ENCODE measurements at regions not wholly inside any gene's neighbourhood (a gene's known extent, or its start where the extent isn't known, plus 50 kb on each side); places are given as distances from the start of the nearest gene placed in this dataset.

- H3K4me1 Mint-ChIP-seq, result no peaks in the 10 kb centered on the region
- H3K27me3 Mint-ChIP-seq, result peaks cover 9% of the 10 kb centered on the region
- no peak overlapping the region for H3K4me3 Mint-ChIP-seq
- no peaks in the 10 kb centered on the region for H3K36me3 Mint-ChIP-seq (ENCODE audit: low read depth)
- no peak for ATAC-seq (replicated peaks)
- no peaks in the 10 kb centered on the region for H3K9me3 Mint-ChIP-seq
- no peak overlapping the region for H3K27ac Mint-ChIP-seq
Measured at GRCh38 chr1:217921126-217921904, 290.2 kb downstream of the SPATA17 start.

- Mint-ChIP-seq H3K36me3 (ENCODE audit: low read depth) (no peaks in the 10 kb centered on the region), H3K27ac (no peak overlapping the region), H3K9me3 (no peaks in the 10 kb centered on the region), H3K27me3 (peaks cover 9% of the 10 kb centered on the region), H3K4me3 (no peak overlapping the region), H3K4me1 (no peaks in the 10 kb centered on the region)
- no peak for ATAC-seq (replicated peaks)
Measured at GRCh38 chr1:217924924-217925323, 293.8 kb downstream of the SPATA17 start.

- peaks cover 3% of the 10 kb centered on the region for H3K27me3 Mint-ChIP-seq
Measured at GRCh38 chr1:217929213-217929885, 298.2 kb downstream of the SPATA17 start.

GRCh38 chr1:217943361-217943760 lies 312.2 kb downstream of the SPATA17 start:
- H3K4me1 Mint-ChIP-seq, result no peaks in the 10 kb centered on the region
- no peaks in the 10 kb centered on the region for H3K36me3 Mint-ChIP-seq (ENCODE audit: low read depth)
- ATAC-seq (replicated peaks), result no peak
- no peaks in the 10 kb centered on the region for H3K27me3 Mint-ChIP-seq
- no peak overlapping the region for H3K4me3 Mint-ChIP-seq
- no peak overlapping the region for H3K27ac Mint-ChIP-seq
- peaks cover 8% of the 10 kb centered on the region for H3K9me3 Mint-ChIP-seq

More at GRCh38 chr1:217929213-217929885, 298.2 kb downstream of the SPATA17 start:
- H3K36me3 Mint-ChIP-seq (ENCODE audit: low read depth), result no peaks in the 10 kb centered on the region
- no peaks in the 10 kb centered on the region for H3K4me1 Mint-ChIP-seq
- H3K9me3 Mint-ChIP-seq, result peaks cover 3% of the 10 kb centered on the region
- H3K4me3 Mint-ChIP-seq, result no peak overlapping the region
- no peak for ATAC-seq (replicated peaks)
- H3K27ac Mint-ChIP-seq, result no peak overlapping the region

GRCh38 chr1:217944550-217944949 lies 313.4 kb downstream of the SPATA17 start:
- no peak for ATAC-seq (replicated peaks)
- H3K27ac Mint-ChIP-seq, result no peak overlapping the region
- H3K9me3 Mint-ChIP-seq, result peaks cover 8% of the 10 kb centered on the region
- no peaks in the 10 kb centered on the region for H3K27me3 Mint-ChIP-seq
- no peak overlapping the region for H3K4me3 Mint-ChIP-seq
- no peaks in the 10 kb centered on the region for H3K4me1 Mint-ChIP-seq
- H3K36me3 Mint-ChIP-seq (ENCODE audit: low read depth), result no peaks in the 10 kb centered on the region

- no peak overlapping the region for H3K4me3 Mint-ChIP-seq
- H3K27ac Mint-ChIP-seq, result no peak overlapping the region
- H3K27me3 Mint-ChIP-seq, result no peaks in the 10 kb centered on the region
- ATAC-seq (replicated peaks), result no peak
- peaks cover 6% of the 10 kb centered on the region for H3K9me3 Mint-ChIP-seq
- no peaks in the 10 kb centered on the region for H3K4me1 Mint-ChIP-seq
- H3K36me3 Mint-ChIP-seq (ENCODE audit: low read depth), result no peaks in the 10 kb centered on the region
Measured at GRCh38 chr1:217946511-217946910, 315.4 kb downstream of the SPATA17 start.

- Mint-ChIP-seq H3K9me3 (no peaks in the 10 kb centered on the region), H3K36me3 (ENCODE audit: low read depth) (no peaks in the 10 kb centered on the region), H3K4me1 (no peaks in the 10 kb centered on the region), H3K4me3 (no peak overlapping the region), H3K27ac (no peak overlapping the region), H3K27me3 (no peaks in the 10 kb centered on the region)
- ATAC-seq (replicated peaks), result no peak
Measured at GRCh38 chr1:217948741-217949140, 317.6 kb downstream of the SPATA17 start.

GRCh38 chr1:217953330-217953729 lies 322.2 kb downstream of the SPATA17 start:
- Mint-ChIP-seq H3K4me1 (no peaks in the 10 kb centered on the region), H3K27me3 (no peaks in the 10 kb centered on the region), H3K4me3 (no peak overlapping the region), H3K36me3 (ENCODE audit: low read depth) (no peaks in the 10 kb centered on the region), H3K27ac (no peak overlapping the region), H3K9me3 (peaks cover 4% of the 10 kb centered on the region)
- no peak for ATAC-seq (replicated peaks)

- no peak for ATAC-seq (replicated peaks)
- Mint-ChIP-seq H3K9me3 (peaks cover 4% of the 10 kb centered on the region), H3K36me3 (ENCODE audit: low read depth) (no peaks in the 10 kb centered on the region), H3K4me3 (no peak overlapping the region), H3K27me3 (no peaks in the 10 kb centered on the region), H3K27ac (no peak overlapping the region), H3K4me1 (no peaks in the 10 kb centered on the region)
Measured at GRCh38 chr1:217953922-217954321, 322.8 kb downstream of the SPATA17 start.

GRCh38 chr1:217955723-217956122 lies 324.6 kb downstream of the SPATA17 start:
- Mint-ChIP-seq H3K9me3 (peaks cover 4% of the 10 kb centered on the region), H3K4me1 (no peaks in the 10 kb centered on the region), H3K27me3 (no peaks in the 10 kb centered on the region), H3K36me3 (ENCODE audit: low read depth) (no peaks in the 10 kb centered on the region), H3K27ac (no peak overlapping the region), H3K4me3 (no peak overlapping the region)
- no peak for ATAC-seq (replicated peaks)

- Mint-ChIP-seq H3K4me3 (no peak overlapping the region), H3K27me3 (no peaks in the 10 kb centered on the region), H3K27ac (no peak overlapping the region), H3K9me3 (peaks cover 10% of the 10 kb centered on the region), H3K4me1 (no peaks in the 10 kb centered on the region), H3K36me3 (ENCODE audit: low read depth) (no peaks in the 10 kb centered on the region)
- ATAC-seq (replicated peaks), result no peak
Measured at GRCh38 chr1:217965156-217965786, 319.8 kb upstream of the RRP15 start.

- no peak for ATAC-seq (replicated peaks)
- H3K9me3 Mint-ChIP-seq, result peaks cover 7% of the 10 kb centered on the region
- H3K4me3 Mint-ChIP-seq, result no peak overlapping the region
- H3K4me1 Mint-ChIP-seq, result no peaks in the 10 kb centered on the region
- no peaks in the 10 kb centered on the region for H3K36me3 Mint-ChIP-seq (ENCODE audit: low read depth)
- H3K27me3 Mint-ChIP-seq, result no peaks in the 10 kb centered on the region
- no peak overlapping the region for H3K27ac Mint-ChIP-seq
Measured at GRCh38 chr1:217968085-217968484, 317.0 kb upstream of the RRP15 start.

GRCh38 chr1:217969428-217969827 lies 315.7 kb upstream of the RRP15 start:
- no peak overlapping the region for H3K4me3 Mint-ChIP-seq
- H3K27ac Mint-ChIP-seq, result no peak overlapping the region
- no peaks in the 10 kb centered on the region for H3K9me3 Mint-ChIP-seq
- H3K4me1 Mint-ChIP-seq, result no peaks in the 10 kb centered on the region
- ATAC-seq (replicated peaks), result no peak
- H3K27me3 Mint-ChIP-seq, result no peaks in the 10 kb centered on the region
- H3K36me3 Mint-ChIP-seq (ENCODE audit: low read depth), result no peaks in the 10 kb centered on the region

- no peak overlapping the region for H3K27ac Mint-ChIP-seq
- no peaks in the 10 kb centered on the region for H3K36me3 Mint-ChIP-seq (ENCODE audit: low read depth)
Measured at GRCh38 chr1:217977943-217978342, 307.1 kb upstream of the RRP15 start.

GRCh38 chr1:217981430-217981829 lies 303.7 kb upstream of the RRP15 start:
- H3K36me3 Mint-ChIP-seq (ENCODE audit: low read depth), result no peaks in the 10 kb centered on the region
- H3K27me3 Mint-ChIP-seq, result no peaks in the 10 kb centered on the region
- H3K9me3 Mint-ChIP-seq, result peaks cover 15% of the 10 kb centered on the region
- no peak overlapping the region for H3K4me3 Mint-ChIP-seq
- H3K4me1 Mint-ChIP-seq, result no peaks in the 10 kb centered on the region
- no peak for ATAC-seq (replicated peaks)
- H3K27ac Mint-ChIP-seq, result no peak overlapping the region

More at GRCh38 chr1:217977943-217978342, 307.1 kb upstream of the RRP15 start:
- Mint-ChIP-seq H3K9me3 (peaks cover 19% of the 10 kb centered on the region), H3K27me3 (no peaks in the 10 kb centered on the region), H3K4me1 (no peaks in the 10 kb centered on the region), H3K4me3 (no peak overlapping the region)
- no peak for ATAC-seq (replicated peaks)

Data from activated T-helper 17 cell treated with anti-CD3 and anti-CD28 coated beads, Interleukin-2, amount 50 U/mL, for 72 hours (primary cell).